ENCODE measurements at regions not wholly inside any gene's neighbourhood (a gene's known extent, or its start where the extent isn't known, plus 50 kb on each side); places are given as distances from the start of the nearest gene placed in this dataset.

DNA sequence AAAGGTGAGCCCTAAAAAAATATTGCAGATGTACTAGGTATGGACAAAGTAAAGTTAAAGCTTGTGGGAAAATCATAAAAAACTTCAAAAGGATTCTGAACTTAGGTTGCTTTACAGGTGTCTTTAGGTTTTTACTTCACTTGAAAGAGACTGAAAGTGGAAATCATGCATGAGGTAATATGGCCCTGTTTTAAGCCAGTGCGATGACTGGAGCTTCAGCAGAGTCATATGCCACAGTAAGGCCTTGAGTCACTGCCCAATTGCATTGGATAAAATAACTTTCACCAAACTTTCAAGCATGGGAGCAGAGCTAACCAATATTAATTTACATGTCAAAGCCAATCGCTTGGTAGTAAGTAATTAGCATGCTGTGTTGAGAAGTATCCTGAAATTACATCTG lies 63.9 kb upstream of the TMEM260 start:
- TF ChIP-seq EZH2 (IDR thresholded peaks at IDR 0.05; ENCODE audit: borderline replicate concordance, low read length) = no peak
- TF ChIP-seq, protein P1, sequence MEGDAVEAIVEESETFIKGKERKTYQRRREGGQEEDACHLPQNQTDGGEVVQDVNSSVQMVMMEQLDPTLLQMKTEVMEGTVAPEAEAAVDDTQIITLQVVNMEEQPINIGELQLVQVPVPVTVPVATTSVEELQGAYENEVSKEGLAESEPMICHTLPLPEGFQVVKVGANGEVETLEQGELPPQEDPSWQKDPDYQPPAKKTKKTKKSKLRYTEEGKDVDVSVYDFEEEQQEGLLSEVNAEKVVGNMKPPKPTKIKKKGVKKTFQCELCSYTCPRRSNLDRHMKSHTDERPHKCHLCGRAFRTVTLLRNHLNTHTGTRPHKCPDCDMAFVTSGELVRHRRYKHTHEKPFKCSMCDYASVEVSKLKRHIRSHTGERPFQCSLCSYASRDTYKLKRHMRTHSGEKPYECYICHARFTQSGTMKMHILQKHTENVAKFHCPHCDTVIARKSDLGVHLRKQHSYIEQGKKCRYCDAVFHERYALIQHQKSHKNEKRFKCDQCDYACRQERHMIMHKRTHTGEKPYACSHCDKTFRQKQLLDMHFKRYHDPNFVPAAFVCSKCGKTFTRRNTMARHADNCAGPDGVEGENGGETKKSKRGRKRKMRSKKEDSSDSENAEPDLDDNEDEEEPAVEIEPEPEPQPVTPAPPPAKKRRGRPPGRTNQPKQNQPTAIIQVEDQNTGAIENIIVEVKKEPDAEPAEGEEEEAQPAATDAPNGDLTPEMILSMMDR (IDR thresholded peaks at IDR 0.05; ENCODE audit: low read length) = no peak
